AG09319 (cell line): ENCODE measurements at regions not wholly inside any gene's neighbourhood (a gene's known extent, or its start where the extent isn't known, plus 50 kb on each side); places are given as distances from the start of the nearest gene placed in this dataset.

Source experiments
- DNase-seq: peaks from one replicate; pipeline ENCODE4 v3.0.0-alpha.2; 2010; ENCODE audit warnings: low read depth; ENCODE audit errors: extremely low read depth
- CTCF ChIP-seq: IDR thresholded peaks from 2 replicates; pipeline ENCODE4 v1.5.1; 2011; ENCODE audit warnings: low read depth, mild to moderate bottlenecking, inconsistent platforms, low read length, moderate library complexity

- no peak for TF ChIP-seq CTCF
- no peak for DNase-seq
Measured at GRCh38 chr14:100446572-100446971, 123.4 kb downstream of the SLC25A47 start.

GRCh38 chr14:100448376-100448775 lies 125.2 kb downstream of the SLC25A47 start:
- TF ChIP-seq CTCF: no peak
- no peak for DNase-seq

- no peak for TF ChIP-seq CTCF
- no peak for DNase-seq
Measured at GRCh38 chr14:100449225-100449987, 126.3 kb downstream of the SLC25A47 start.

- no peak for TF ChIP-seq CTCF
- DNase-seq: no peak
Measured at GRCh38 chr14:100450049-100450448, 126.9 kb downstream of the SLC25A47 start.

- DNase-seq: no peak
- TF ChIP-seq CTCF: no peak
Measured at GRCh38 chr14:100450736-100451135, 127.6 kb downstream of the SLC25A47 start.

- no peak for DNase-seq
- no peak for TF ChIP-seq CTCF
Measured at GRCh38 chr14:100451264-100451663, 128.1 kb downstream of the SLC25A47 start.

- no peak for TF ChIP-seq CTCF
Measured at GRCh38 chr14:100453930-100454329, 130.8 kb downstream of the SLC25A47 start.

More at GRCh38 chr14:100453930-100454329, 130.8 kb downstream of the SLC25A47 start:
- no peak for DNase-seq
